Endothelial cell of umbilical vein (primary cell): ENCODE measurements at regions not wholly inside any gene's neighbourhood (a gene's known extent, or its start where the extent isn't known, plus 50 kb on each side); places are given as distances from the start of the nearest gene placed in this dataset.

ENCODE experiments used
- BruUV-seq: library from RNA; stranded (reverse); fragments of 400-500 nt; replicated peaks from 2 replicates; lab custom pipeline; 2021; lab: Mats Ljungman, UMichigan
- CTCF ChIA-PET: fragments of 300-600, 350-600 bp; sonication (Branson Sonifier 250); formaldehyde crosslinking; loops from one replicate; lab custom pipeline; 2021; ENCODE audit warnings: antibody characterized with exemption, inconsistent platforms; lab: Charles Lee
- POLR2A ChIA-PET: fragments of 300-600, 350-600 bp; sonication (Branson Sonifier 250); formaldehyde crosslinking; loops from one replicate; lab custom pipeline; 2021; ENCODE audit warnings: antibody characterized with exemption, inconsistent platforms; lab: Charles Lee
- DNase-seq: peaks from one replicate; pipeline ENCODE4 v3.0.0-alpha.2; 2011; ENCODE audit warnings: low read depth, low spot score
- FAIRE-seq: peaks from 2 replicates; lab custom pipeline; 2011; peaks lifted over from hg19 to GRCh38; lab: Jason Lieb, UNC
- H2AFZ ChIP-seq: 2 replicates; pipeline ENCODE4 v1.6.0; 2012; ENCODE audit warnings: low read depth, low read length, control low read depth, inconsistent platforms
- H3K27ac ChIP-seq: 2 replicates; pipeline ENCODE4 v1.5.1; 2011; ENCODE audit warnings: low read depth, mild to moderate bottlenecking, control low read depth, low read length, moderate library complexity; ENCODE audit not compliant: insufficient read depth
- H3K27me3 ChIP-seq, 2 experiments: 2 replicates each; pipeline versions ENCODE4 v1.6.0 to v1.6.1; 2011; ENCODE audit warnings: low read length in 2 of 2, mixed read lengths in 1 of 2; ENCODE audit not compliant: control insufficient read depth in 2 of 2, insufficient read depth in 2 of 2
- H3K36me3 ChIP-seq, 2 experiments: 2 replicates in 1 of 2; 3 replicates in 1 of 2; pipeline ENCODE4 v1.5.1; 2011; ENCODE audit warnings: low read length in 2 of 2, mild to moderate bottlenecking in 1 of 2, moderate library complexity in 1 of 2; ENCODE audit not compliant: control insufficient read depth in 2 of 2, insufficient read depth in 2 of 2; ENCODE audit errors: extremely low read depth in 1 of 2
- H3K4me1 ChIP-seq: 3 replicates; pipeline ENCODE4 v1.5.1; 2011; ENCODE audit warnings: mild to moderate bottlenecking, low read length; ENCODE audit not compliant: control insufficient read depth, insufficient read depth; ENCODE audit errors: extremely low read depth
- H3K4me2 ChIP-seq: 2 replicates; pipeline ENCODE4 v1.6.1; 2011; ENCODE audit warnings: low read length, control low read depth, mixed read lengths; ENCODE audit not compliant: insufficient read depth
- H3K4me3 ChIP-seq, 3 experiments: fragments of 200-600 bp in 1 of 3; sonication (generic), shearing (Covaris generic) in 1 of 3; replicated peaks in 1 of 3; 2 replicates each; pipeline ENCODE4 v1.5.1; 2011 to 2016; ENCODE audit warnings: control low read depth in 3 of 3, low read length in 3 of 3, mild to moderate bottlenecking in 2 of 3, inconsistent platforms in 1 of 3, low read depth in 1 of 3, moderate library complexity in 1 of 3; ENCODE audit not compliant: insufficient read depth in 1 of 3
- H3K79me2 ChIP-seq: 2 replicates; pipeline ENCODE4 v1.6.0; 2012; ENCODE audit warnings: low read length, inconsistent platforms; ENCODE audit not compliant: control insufficient read depth, insufficient read depth
- H3K9ac ChIP-seq: replicated peaks from 2 replicates; pipeline ENCODE3; 2011; ENCODE audit warnings: low read length, control low read depth; ENCODE audit not compliant: insufficient read depth; ENCODE audit errors: extremely low read depth
- H3K9me1 ChIP-seq: replicated peaks from 3 replicates; pipeline ENCODE4 v1.6.0; 2011; ENCODE audit warnings: mild to moderate bottlenecking, low read length; ENCODE audit not compliant: control insufficient read depth, insufficient read depth; ENCODE audit errors: extremely low read depth
- H3K9me3 ChIP-seq: replicated peaks from 2 replicates; pipeline ENCODE4 v1.5.1; 2012; ENCODE audit warnings: low read length, inconsistent platforms; ENCODE audit not compliant: control insufficient read depth, insufficient read depth
- H4K20me1 ChIP-seq: replicated peaks from 2 replicates; pipeline ENCODE3; 2011; ENCODE audit warnings: mild to moderate bottlenecking, low read length; ENCODE audit not compliant: control insufficient read depth, insufficient read depth; ENCODE audit errors: extremely low read depth
- CTCF ChIP-seq, 2 donors: IDR thresholded peaks; 1 replicate in 1 of 2; 2 replicates in 1 of 2; pipeline ENCODE4 v1.5.1; 2011; ENCODE audit warnings: low read length in 2 of 2, mild to moderate bottlenecking in 2 of 2, moderate library complexity in 2 of 2, control low read depth in 1 of 2, inconsistent platforms in 1 of 2, low read depth in 1 of 2; ENCODE audit not compliant: insufficient read depth in 1 of 2; ENCODE audit errors: extremely low read depth in 1 of 2
- EZH2 ChIP-seq: IDR thresholded peaks from 2 replicates; pipeline ENCODE4 v1.6.1; 2012; ENCODE audit warnings: borderline replicate concordance, low read depth, mild to moderate bottlenecking, moderate library complexity, low read length, inconsistent platforms; ENCODE audit not compliant: severe bottlenecking
- FOS ChIP-seq: IDR thresholded peaks from 2 replicates; pipeline ENCODE4 v1.6.1; 2011; ENCODE audit warnings: mild to moderate bottlenecking, low read length, moderate library complexity, borderline replicate concordance; ENCODE audit not compliant: insufficient read depth
- GATA2 ChIP-seq: IDR thresholded peaks from 2 replicates; pipeline ENCODE4 v1.7.0; 2011; ENCODE audit warnings: low read depth, mild to moderate bottlenecking, moderate library complexity, mixed read lengths, low read length; ENCODE audit not compliant: insufficient read length, insufficient read depth
- JUN ChIP-seq: IDR thresholded peaks from 2 replicates; pipeline ENCODE4 v1.6.1; 2011; ENCODE audit warnings: borderline replicate concordance, low read depth; ENCODE audit not compliant: insufficient read length, insufficient read depth
- MAX ChIP-seq: IDR thresholded peaks from 2 replicates; pipeline ENCODE4 v1.6.1; 2011; ENCODE audit not compliant: insufficient read depth, insufficient read length
- MYC ChIP-seq: IDR thresholded peaks from one replicate; pipeline ENCODE4 v1.6.1; 2011; ENCODE audit warnings: mild to moderate bottlenecking, low read depth, low read length
- POLR2A ChIP-seq: IDR thresholded peaks from 2 replicates; pipeline ENCODE4 v1.6.1; 2012; ENCODE audit warnings: low read depth, mild to moderate bottlenecking, control low read depth, low read length
- POLR2AphosphoS5 ChIP-seq: IDR thresholded peaks from 2 replicates; pipeline ENCODE4 v1.6.1; 2012; ENCODE audit warnings: low read depth, mild to moderate bottlenecking, control low read depth, low read length, moderate library complexity; ENCODE audit not compliant: insufficient read depth
- dilution Hi-C: fragments of 300-500 bp; cut with MboI; formaldehyde crosslinking; loops from one replicate; pipeline ENCODE4 v1.15.0; 2019; ENCODE audit warnings: low sequenced_read_pairs; ENCODE audit not compliant: extremely low pct_ligation_motif_present
- intact Hi-C: fragments of 100-400 bp; cut with micrococcal nuclease; formaldehyde crosslinking; loops from one replicate; pipeline ENCODE4 v1.10.0; 2022

- ChIA-PET POLR2A (no interaction called here), CTCF (no interaction called here)
- Histone ChIP-seq H3K27ac (no peak overlapping the region), H2AFZ (no peak overlapping the region), H3K4me1 (no peaks in the 10 kb centered on the region), H3K4me2 (no peak overlapping the region), H3K27me3 (no peaks in the 10 kb centered on the region), H3K9me3 (peaks cover 6% of the 10 kb centered on the region), H3K36me3 (no peaks in the 10 kb centered on the region), H3K9ac (no peak overlapping the region), H3K9me1 (no peaks in the 10 kb centered on the region), H4K20me1 (no peaks in the 10 kb centered on the region), H3K79me2 (no peaks in the 10 kb centered on the region), H3K4me3 (no peak overlapping the region)
- intact Hi-C loops = no loop called here
- dilution Hi-C loops = no loop called here
- no peak for TF ChIP-seq EZH2
- TF ChIP-seq GATA2 = no peak
- no peak for TF ChIP-seq JUN
- TF ChIP-seq POLR2A = no peak
- TF ChIP-seq MAX = no peak
- TF ChIP-seq CTCF (IDR thresholded peaks at IDR 0.05; ENCODE audit: extremely low read depth in 1 of 2, insufficient read depth in 1 of 2, low read depth in 1 of 2, low read length in 2 of 2) = no peak
- no peak for TF ChIP-seq POLR2AphosphoS5
- TF ChIP-seq MYC = no peak
- TF ChIP-seq FOS = no peak
- FAIRE-seq (no peak), DNase-seq (no peak)
- no TSS peak for BruUV-seq
Observed at GRCh38 chr3:18666655-18667054, 241.5 kb upstream of the SATB1 start.
